GM19025 (cell line): ENCODE measurements at regions not wholly inside any gene's neighbourhood (a gene's known extent, or its start where the extent isn't known, plus 50 kb on each side); places are given as distances from the start of the nearest gene placed in this dataset.

Source experiments
- ATAC-seq: cut with Tn5 transposase; IDR thresholded peaks from one replicate; pipeline ENCODE4 v1.9.1; 2021; ENCODE audit warnings: mild to moderate bottlenecking, low read depth, moderate library complexity; ENCODE audit not compliant: unreplicated experiment

DNA sequence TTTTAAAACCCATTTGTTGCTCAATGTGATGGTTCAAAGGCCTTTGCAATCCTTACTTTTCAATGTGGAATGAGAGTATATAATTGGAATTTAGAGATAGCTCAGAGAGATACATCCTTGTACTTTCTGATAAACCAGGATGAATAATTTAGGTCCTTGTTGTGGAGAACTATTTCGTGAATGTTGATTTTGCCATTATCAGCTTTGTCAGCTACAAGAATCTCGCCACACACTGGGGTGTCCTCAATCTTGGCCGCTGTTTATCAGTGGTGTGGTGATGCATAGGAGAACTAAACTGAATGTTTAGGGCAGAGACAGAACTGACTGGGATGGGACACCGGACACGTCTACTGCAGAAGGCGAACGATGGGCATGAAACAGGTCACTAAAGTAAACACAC lies 111.2 kb upstream of the SLC35B3 start:
- ATAC-seq, result no peak

DNA sequence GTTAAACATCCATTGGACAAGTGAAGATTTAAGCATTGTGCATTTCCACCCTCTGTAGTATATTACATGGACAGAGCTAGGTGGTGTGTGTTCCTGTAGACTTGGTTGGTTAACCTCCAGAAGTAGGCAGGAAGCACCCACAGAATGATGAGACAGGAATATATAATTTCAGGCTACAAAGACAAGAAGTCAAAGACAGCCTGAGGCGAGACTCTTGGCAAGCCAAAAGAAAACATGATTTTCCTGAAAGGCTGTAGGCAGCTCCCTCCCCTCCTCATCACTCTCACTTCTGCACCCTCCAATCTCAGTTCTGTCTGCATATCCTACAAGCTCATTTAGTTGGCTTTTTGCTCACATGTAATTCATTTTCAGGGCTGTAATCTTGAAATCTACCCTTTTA lies 110.0 kb upstream of the SLC35B3 start:
- no peak for ATAC-seq

DNA sequence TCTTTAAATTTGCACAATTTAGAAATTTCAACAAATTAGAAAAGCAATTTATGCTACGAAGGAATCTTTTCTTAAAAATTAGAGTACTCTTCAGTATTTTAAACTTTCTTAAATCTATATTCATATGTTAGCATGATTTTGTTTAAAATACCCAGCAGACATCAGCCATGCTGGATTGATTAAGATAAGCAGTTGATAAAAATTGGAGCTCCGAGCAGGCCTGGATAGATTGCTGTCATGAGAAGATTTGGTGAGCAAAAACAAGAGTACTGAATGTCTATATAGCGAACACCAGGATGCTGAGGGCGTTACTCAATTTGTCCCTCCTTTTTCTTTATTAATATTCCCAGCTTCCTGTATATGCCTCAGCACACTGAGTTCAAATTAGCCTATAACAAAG lies 108.4 kb upstream of the SLC35B3 start:
- ATAC-seq, result no peak

DNA sequence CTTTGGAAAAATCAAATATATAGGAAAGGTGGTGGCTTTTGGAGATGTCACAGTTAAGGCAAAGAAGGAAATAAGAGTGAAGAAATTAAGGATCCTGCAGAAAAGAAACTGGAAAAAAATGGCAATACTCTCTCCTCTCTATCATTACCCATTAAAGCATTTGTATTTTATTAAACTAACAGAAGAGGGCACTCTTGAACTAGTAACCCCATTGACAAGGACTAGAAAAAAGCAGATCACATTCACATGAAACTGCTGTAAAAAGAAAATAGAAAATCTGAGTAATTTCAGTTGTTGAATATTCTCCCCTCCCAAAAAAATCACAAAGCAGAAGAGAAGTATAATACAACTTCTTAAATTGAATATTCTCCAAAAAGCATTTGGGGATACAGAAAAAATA lies 104.1 kb upstream of the SLC35B3 start:
- ATAC-seq, result no peak

DNA sequence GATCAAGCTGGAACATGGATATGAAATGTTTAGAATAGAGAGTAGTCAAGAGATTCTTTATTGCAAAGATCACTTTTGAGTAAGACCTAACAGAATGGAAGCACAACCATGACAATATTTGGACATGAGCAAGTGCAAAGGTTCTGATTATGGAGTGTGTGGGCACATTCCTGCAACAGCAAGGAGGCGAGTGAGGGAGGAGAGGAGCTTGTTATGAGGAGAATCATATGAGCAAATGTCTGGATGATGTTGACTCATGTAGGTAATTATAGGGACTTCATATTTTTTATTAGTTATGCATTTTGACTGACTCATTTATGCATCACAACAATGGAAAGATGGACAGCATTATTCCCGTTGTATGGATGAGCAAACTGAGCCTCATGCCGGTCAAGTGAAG lies 100.8 kb upstream of the SLC35B3 start:
- ATAC-seq, result no peak

DNA sequence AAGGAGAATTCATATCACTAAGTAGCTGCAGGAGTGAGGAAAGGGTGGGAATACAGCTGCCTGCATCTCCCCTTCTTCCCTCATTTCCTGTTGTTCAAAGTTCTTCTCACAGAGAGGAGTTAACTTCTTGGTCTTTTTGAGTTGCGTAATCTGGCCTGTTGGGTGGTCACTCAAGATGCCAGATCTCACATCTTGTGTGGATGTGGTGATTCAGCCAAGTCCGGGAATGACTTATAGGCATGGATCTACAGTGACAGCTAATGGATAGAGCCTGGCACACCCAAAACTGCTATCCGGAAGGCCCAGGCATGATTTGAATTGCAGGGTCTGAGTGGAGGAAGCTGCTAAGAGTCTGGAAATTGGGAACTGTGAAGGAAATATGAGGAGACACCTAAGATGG lies 100.2 kb upstream of the SLC35B3 start:
- no peak for ATAC-seq

DNA sequence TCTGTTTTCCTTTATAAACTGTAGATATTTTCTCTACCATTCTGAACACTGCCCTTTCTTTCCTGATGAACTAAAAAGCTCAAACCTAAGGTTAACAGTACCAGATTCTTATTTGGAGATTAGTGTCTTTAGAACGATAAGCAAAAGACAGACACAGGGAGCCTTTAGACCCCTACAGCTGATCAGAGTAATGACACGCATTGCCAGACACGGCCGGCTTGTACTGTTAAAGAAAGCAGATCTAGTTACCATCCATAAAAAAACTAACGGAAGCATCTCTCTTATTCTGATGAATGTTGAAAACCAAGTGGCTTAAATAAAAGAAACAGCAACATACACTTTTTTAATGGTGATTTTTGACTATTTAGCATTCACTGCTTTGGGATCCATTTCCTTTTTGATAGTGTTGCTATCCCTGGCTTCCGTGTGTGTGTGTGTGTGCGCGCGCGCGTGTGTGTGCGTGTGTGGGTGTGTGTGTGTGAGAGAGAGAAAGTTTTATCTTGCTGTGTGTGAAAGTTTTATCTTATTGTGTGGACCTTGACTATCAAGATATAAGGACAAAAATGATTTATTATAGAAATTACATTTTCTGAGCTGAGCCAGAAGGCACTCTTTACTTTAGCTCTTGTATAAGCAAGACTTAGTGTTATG lies 95.6 kb upstream of the SLC35B3 start:
- ATAC-seq, result no peak

DNA sequence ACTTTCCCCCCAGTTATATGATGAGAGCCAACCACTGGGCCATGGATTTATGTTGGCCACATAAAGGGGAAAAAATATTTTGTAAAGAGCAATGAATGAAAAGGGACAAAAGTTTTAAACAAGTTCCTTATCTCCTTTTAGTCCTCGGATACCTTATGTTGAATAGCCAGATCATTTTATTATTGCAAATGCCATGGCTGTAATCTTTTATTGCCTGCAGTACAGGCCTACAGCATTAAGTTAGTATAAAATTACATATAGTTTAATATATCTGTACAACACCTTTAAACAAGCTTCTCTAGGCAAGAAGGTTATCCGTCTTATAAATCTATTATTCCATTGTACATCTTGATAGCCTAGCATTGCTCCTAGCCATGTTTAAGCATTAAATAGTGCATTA lies 93.9 kb upstream of the SLC35B3 start:
- ATAC-seq, result no peak

DNA sequence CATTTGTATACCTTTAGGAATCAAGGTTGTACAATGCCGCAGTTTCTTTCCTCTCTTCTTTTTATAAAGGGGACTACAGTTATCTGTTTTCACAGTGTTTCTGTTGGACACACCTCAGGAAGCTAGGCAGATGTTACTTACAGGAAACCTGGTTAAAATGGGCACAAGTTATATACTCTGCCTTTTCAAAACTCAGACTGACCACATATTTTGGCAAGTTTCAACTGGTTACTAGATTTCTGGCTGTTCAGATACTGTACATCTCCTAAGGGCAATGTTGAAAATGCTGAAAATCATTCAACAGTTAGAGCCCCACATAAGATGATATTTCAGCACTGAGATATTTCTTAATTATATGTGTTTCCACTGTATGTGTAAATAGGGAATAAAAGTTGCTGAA lies 92.5 kb upstream of the SLC35B3 start:
- no peak for ATAC-seq

DNA sequence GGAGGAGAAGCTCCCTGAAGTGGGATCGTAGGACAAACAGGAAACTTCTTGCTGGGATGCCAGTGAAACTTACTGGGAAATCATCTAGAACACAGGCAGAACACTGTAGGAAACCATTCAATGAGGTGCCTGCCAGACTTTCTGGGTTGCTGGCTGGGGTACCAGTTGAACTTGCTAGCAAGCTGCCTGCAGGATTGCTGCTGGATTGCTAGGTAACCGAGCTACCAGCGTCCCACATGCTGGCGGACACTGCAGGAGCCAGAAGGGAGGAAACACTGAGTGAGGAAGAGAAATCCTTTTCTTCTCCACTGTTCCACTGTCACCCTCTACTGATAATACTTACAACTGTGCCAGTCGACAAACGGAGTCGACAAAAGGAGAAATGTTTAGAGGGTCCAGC lies 91.3 kb upstream of the SLC35B3 start:
- ATAC-seq, result no peak

DNA sequence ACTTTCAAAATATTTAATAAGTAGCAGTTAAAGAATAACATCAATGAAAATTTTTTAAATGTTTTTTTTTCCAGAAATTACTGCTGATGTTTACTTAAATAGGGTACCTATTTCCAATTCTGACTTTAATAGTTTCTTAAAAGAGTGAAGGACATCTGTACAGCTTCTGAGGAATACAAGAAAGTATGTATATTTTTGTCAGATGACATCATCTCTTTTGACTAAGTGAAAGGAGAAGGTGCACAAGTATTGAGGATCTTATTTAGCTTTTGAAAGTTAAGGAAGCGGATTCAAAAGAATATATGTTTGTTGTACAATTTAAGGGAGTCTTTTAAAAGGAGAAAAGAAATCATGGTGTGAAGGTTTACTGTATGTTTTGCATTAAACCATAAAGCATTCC lies 90.0 kb upstream of the SLC35B3 start:
- ATAC-seq, result no peak

DNA sequence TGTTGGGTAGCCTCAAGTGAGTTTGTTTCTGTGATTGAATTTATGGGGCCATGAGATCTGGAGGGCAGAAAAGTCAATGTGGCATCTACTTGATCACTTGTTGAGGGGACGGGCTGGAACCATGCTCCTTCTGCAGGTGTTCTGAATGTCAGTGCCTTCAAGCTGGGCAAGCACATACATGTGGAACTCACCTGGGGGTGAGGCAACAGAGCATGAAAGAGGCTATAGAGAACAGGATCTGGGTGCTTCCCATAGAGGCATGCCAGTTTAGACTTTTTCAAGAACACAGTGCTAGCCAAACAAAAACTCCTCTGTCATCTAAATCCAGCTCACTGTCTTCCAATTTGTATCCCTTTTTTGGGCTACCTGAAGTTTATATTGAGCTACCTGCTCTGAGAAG lies 77.8 kb upstream of the SLC35B3 start:
- ATAC-seq, result no peak

DNA sequence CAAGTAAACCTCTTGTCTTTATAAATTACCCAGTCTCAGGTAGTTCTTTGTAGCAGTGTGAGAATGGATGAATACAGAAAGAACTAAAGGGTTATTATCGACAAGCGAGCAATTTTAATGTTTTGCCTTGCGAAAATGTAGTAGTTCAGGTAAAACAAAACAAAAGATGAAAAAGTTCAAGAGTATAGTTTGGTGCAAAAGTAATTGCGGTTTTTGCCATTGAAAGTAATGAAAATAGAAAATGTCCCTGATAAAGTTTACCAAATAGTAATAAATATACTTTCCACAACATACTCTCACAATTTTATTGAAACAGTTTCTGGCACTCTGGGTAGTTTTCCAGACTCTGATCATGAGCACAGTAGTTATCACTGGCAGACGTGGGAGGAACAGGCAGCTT lies 71.9 kb upstream of the SLC35B3 start:
- no peak for ATAC-seq

DNA sequence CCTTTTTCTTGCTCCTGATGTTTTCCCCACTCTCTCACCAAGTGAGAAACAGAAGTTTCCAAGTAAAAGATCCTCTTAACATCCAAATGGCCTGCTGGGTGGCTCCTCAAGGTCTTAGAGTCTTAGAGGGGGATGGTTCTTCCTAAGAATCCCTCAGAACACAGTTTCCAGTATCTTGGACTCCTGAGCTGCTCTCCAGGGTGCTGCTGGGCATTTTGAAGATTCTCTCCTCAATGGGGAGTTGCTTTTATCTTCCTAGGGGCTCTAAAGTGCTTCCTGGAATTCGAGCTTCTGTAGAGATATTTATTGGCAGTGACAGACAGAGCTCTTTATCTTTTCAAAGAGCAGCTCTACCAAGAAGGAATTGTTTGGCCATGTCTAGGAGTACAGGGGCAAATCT lies 70.8 kb upstream of the SLC35B3 start:
- no peak for ATAC-seq

DNA sequence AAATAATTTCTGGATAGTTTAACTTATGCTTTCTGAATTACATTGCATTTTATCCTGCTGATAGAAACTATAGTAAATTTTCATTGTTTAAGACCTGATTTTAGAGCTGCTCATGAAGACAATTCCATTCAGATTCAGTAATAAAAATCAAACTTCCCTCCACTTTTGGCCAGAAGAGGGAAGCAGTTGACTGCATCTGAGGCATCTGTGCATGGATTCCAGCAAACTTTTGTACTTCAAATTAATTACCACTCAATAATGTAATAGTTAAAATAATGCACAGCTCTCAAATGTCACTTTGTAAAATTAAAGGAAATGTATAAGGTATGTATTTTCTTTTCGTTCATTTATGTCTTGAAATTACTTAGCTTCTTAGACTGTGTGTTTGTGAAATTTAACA lies 64.2 kb upstream of the SLC35B3 start:
- no peak for ATAC-seq

DNA sequence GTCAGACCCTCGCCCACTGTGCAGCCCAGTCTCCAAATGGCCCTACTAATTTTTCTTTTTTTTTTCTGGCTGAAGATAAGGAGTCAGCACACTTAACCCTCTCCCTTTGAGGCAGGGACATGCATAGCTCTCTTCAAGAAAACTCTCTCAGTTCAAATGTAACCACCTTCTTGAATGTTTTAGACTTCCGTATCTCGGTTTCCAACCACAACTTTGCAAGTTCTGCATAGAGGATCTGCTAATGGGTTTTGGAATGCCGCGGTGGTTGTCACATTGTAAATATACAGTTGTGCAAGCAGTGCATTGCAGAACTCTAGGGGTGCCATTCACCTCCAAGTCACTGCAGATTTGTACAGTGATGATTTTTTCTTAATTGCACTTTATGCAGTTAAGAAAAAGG lies 59.4 kb upstream of the SLC35B3 start:
- ATAC-seq, result no peak

DNA sequence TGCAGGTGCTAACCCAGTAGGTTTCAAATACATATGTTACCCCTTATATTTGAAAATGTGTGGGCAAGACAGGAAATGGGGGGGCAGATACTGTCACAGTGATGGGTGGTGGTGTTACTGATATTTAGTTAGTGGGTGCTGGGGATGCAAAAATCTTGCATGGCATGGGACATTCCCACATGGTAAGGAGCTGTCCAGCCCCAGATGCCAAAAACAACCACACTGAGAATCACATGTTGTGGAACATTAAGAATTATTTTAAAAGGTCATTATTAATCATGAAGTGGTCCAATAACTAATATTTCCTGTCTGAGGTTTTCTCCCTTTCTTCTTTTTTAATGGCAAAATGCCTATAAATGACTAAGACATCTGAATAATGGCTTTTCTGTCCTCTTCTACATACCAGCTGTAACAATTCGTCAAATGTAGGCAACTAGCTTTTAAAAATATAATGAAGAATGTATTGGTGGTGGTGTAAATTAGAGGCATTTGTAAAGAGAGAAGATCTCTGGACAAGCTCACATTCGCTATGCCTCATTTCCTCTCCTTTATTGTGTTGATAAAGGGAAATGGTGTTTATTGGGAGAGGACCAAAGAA lies 57.3 kb upstream of the SLC35B3 start:
- ATAC-seq, result no peak
